Skeletal muscle tissue (tissue), 3 donors: ENCODE measurements at regions not wholly inside any gene's neighbourhood (a gene's known extent, or its start where the extent isn't known, plus 50 kb on each side); places are given as distances from the start of the nearest gene placed in this dataset.

Source experiments
- H3K27ac ChIP-seq: one replicate; pipeline ENCODE4 v1.7.0; 2013; ENCODE audit warnings: mild to moderate bottlenecking, low read depth, low read length, inconsistent platforms
- H3K27me3 ChIP-seq, 3 donors: one replicate each; pipeline ENCODE4 v1.7.0; 2013; ENCODE audit warnings: low read length in 3 of 3; ENCODE audit not compliant: control insufficient read depth in 3 of 3, insufficient read depth in 3 of 3
- H3K36me3 ChIP-seq, 3 donors: one replicate each; pipeline ENCODE4 v1.7.0; 2013; ENCODE audit warnings: low read length in 3 of 3; ENCODE audit not compliant: control insufficient read depth in 3 of 3, insufficient read depth in 3 of 3
- H3K4me1 ChIP-seq, 3 donors: one replicate each; pipeline ENCODE4 v1.7.0; 2013; ENCODE audit warnings: low read length in 3 of 3, mild to moderate bottlenecking in 3 of 3; ENCODE audit not compliant: control insufficient read depth in 3 of 3, insufficient read depth in 3 of 3
- H3K4me3 ChIP-seq, 3 donors: one replicate each; pipeline ENCODE4 v1.7.0; 2013; ENCODE audit warnings: low read length in 3 of 3
- H3K9ac ChIP-seq, 3 donors: one replicate each; pipeline ENCODE4 v1.7.0; 2013; ENCODE audit warnings: low read length in 3 of 3, mild to moderate bottlenecking in 3 of 3, moderate library complexity in 2 of 3, low read depth in 1 of 3
- H3K9me3 ChIP-seq, 3 donors: one replicate each; pipeline ENCODE4 v1.7.0; 2013; ENCODE audit warnings: low read length in 3 of 3; ENCODE audit not compliant: control insufficient read depth in 3 of 3
- donor health status: Osteomylitis.

GRCh38 chr4:123043793-123044425, 121.5 kb upstream of the NUDT6 start:
- no peaks in the 10 kb centered on the region for H3K4me1 ChIP-seq
- H3K36me3 ChIP-seq = no peaks in the 10 kb centered on the region
- no peak overlapping the region for H3K27ac ChIP-seq
- peaks cover 0 to 2% (median 2%) of the 10 kb centered on the region in 3 donors for H3K9me3 ChIP-seq
- H3K27me3 ChIP-seq = no peaks in the 10 kb centered on the region
- H3K4me3 ChIP-seq = no peak overlapping the region
- H3K9ac ChIP-seq = no peak overlapping the region

GRCh38 chr4:123046096-123046495, 123.7 kb upstream of the NUDT6 start:
- H3K9me3 ChIP-seq = peaks cover 0 to 2% (median 2%) of the 10 kb centered on the region in 3 donors
- no peaks in the 10 kb centered on the region for H3K4me1 ChIP-seq

GRCh38 chr4:123050018-123050417, 127.6 kb upstream of the NUDT6 start:
- no peaks in the 10 kb centered on the region for H3K9me3 ChIP-seq
- H3K4me3 ChIP-seq = no peak overlapping the region
- no peaks in the 10 kb centered on the region for H3K27me3 ChIP-seq
- no peaks in the 10 kb centered on the region for H3K36me3 ChIP-seq
- H3K27ac ChIP-seq = no peak overlapping the region
- no peak overlapping the region for H3K9ac ChIP-seq
- no peaks in the 10 kb centered on the region for H3K4me1 ChIP-seq

More at GRCh38 chr4:123046096-123046495, 123.7 kb upstream of the NUDT6 start:
- Histone ChIP-seq H3K27me3 (no peaks in the 10 kb centered on the region), H3K27ac (no peak overlapping the region), H3K36me3 (no peaks in the 10 kb centered on the region), H3K4me3 (no peak overlapping the region), H3K9ac (no peak overlapping the region)

GRCh38 chr4:123052007-123052406, 129.6 kb upstream of the NUDT6 start:
- no peak overlapping the region for H3K27ac ChIP-seq
- H3K9ac ChIP-seq = no peak overlapping the region
- no peaks in the 10 kb centered on the region for H3K9me3 ChIP-seq
- no peaks in the 10 kb centered on the region for H3K36me3 ChIP-seq
- H3K4me1 ChIP-seq = no peaks in the 10 kb centered on the region
- no peak overlapping the region for H3K4me3 ChIP-seq
- no peaks in the 10 kb centered on the region for H3K27me3 ChIP-seq

- H3K36me3 ChIP-seq = no peaks in the 10 kb centered on the region
- H3K9ac ChIP-seq = no peak overlapping the region
- H3K4me1 ChIP-seq = no peaks in the 10 kb centered on the region
- no peak overlapping the region for H3K27ac ChIP-seq
- H3K4me3 ChIP-seq = no peak overlapping the region
- H3K27me3 ChIP-seq = no peaks in the 10 kb centered on the region
- H3K9me3 ChIP-seq = no peaks in the 10 kb centered on the region
Measured at GRCh38 chr4:123055943-123056342, 133.5 kb upstream of the NUDT6 start.

- H3K9me3 ChIP-seq = no peaks in the 10 kb centered on the region
- no peak overlapping the region for H3K27ac ChIP-seq
- H3K4me1 ChIP-seq = no peaks in the 10 kb centered on the region
- H3K9ac ChIP-seq = no peak overlapping the region
- no peak overlapping the region for H3K4me3 ChIP-seq
- H3K27me3 ChIP-seq = no peaks in the 10 kb centered on the region
- no peaks in the 10 kb centered on the region for H3K36me3 ChIP-seq
Measured at GRCh38 chr4:123060039-123060770, 137.8 kb upstream of the NUDT6 start.

GRCh38 chr4:123064390-123064789, 142.0 kb upstream of the NUDT6 start:
- no peaks in the 10 kb centered on the region for H3K9me3 ChIP-seq
- H3K9ac ChIP-seq = no peak overlapping the region
- no peaks in the 10 kb centered on the region for H3K36me3 ChIP-seq
- H3K4me1 ChIP-seq = no peaks in the 10 kb centered on the region
- no peak overlapping the region for H3K4me3 ChIP-seq
- H3K27ac ChIP-seq = no peak overlapping the region
- no peaks in the 10 kb centered on the region for H3K27me3 ChIP-seq

- Histone ChIP-seq H3K9me3 (no peaks in the 10 kb centered on the region), H3K27ac (no peak overlapping the region), H3K36me3 (no peaks in the 10 kb centered on the region), H3K4me3 (no peak overlapping the region), H3K27me3 (no peaks in the 10 kb centered on the region), H3K4me1 (no peaks in the 10 kb centered on the region), H3K9ac (no peak overlapping the region)
Measured at GRCh38 chr4:123068081-123068480, 145.7 kb upstream of the NUDT6 start.

- Histone ChIP-seq H3K4me3 (no peak overlapping the region), H3K27me3 (no peaks in the 10 kb centered on the region), H3K9ac (no peak overlapping the region), H3K9me3 (no peaks in the 10 kb centered on the region), H3K36me3 (no peaks in the 10 kb centered on the region), H3K4me1 (no peaks in the 10 kb centered on the region), H3K27ac (no peak overlapping the region)
Measured at GRCh38 chr4:123072060-123072459, 149.7 kb upstream of the NUDT6 start.

GRCh38 chr4:123073650-123074049, 151.3 kb upstream of the NUDT6 start:
- Histone ChIP-seq H3K4me1 (no peaks in the 10 kb centered on the region), H3K27ac (no peak overlapping the region), H3K36me3 (no peaks in the 10 kb centered on the region), H3K9me3 (no peaks in the 10 kb centered on the region), H3K9ac (no peak overlapping the region), H3K4me3 (no peak overlapping the region), H3K27me3 (no peaks in the 10 kb centered on the region)
